PC-9 (cell line): ENCODE measurements at regions not wholly inside any gene's neighbourhood (a gene's known extent, or its start where the extent isn't known, plus 50 kb on each side); places are given as distances from the start of the nearest gene placed in this dataset.

Experiments used
- CTCF ChIP-seq: fragments of 200-600 bp; sonication (generic); conservative IDR thresholded peaks from 2 replicates; pipeline ENCODE4 v1.6.1; 2017; ENCODE audit warnings: mixed run types, antibody characterized with exemption, mild to moderate bottlenecking, moderate library complexity
- EZH2 ChIP-seq: fragments of 200-600 bp; sonication (generic); IDR thresholded peaks from 2 replicates; pipeline ENCODE4 v1.8.0; 2017; ENCODE audit warnings: antibody characterized with exemption, low read depth

GRCh38 chr9:2465921-2466460, 155.6 kb upstream of the VLDLR start:
- TF ChIP-seq CTCF (no peak), EZH2 (no peak)
